ENCODE measurements at regions not wholly inside any gene's neighbourhood (a gene's known extent, or its start where the extent isn't known, plus 50 kb on each side); places are given as distances from the start of the nearest gene placed in this dataset.
A peak's percentile ranks its signal among the peaks of the same experiment; 100 is the strongest.

DNA sequence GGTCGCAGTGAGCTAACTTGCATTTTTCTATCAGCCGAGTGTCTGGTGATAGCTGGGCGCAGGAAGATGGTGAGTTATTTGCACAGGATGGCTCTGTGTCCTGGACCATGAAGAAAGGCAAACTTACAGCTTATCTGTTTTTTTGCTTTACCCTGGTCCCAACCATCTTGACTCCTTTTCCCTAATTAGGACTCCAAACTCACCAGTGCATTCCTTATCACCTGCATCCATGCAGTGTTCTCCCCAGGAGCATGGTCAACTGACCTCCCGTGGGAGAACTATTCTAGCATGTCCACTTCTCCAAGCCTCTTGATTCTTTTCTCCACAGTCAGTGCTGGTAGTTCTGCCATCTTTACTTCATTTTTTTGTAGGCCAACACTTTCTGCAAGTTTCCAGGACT is 68.2 kb upstream of the WWC2 start (continued):
- TF ChIP-seq, protein P1, sequence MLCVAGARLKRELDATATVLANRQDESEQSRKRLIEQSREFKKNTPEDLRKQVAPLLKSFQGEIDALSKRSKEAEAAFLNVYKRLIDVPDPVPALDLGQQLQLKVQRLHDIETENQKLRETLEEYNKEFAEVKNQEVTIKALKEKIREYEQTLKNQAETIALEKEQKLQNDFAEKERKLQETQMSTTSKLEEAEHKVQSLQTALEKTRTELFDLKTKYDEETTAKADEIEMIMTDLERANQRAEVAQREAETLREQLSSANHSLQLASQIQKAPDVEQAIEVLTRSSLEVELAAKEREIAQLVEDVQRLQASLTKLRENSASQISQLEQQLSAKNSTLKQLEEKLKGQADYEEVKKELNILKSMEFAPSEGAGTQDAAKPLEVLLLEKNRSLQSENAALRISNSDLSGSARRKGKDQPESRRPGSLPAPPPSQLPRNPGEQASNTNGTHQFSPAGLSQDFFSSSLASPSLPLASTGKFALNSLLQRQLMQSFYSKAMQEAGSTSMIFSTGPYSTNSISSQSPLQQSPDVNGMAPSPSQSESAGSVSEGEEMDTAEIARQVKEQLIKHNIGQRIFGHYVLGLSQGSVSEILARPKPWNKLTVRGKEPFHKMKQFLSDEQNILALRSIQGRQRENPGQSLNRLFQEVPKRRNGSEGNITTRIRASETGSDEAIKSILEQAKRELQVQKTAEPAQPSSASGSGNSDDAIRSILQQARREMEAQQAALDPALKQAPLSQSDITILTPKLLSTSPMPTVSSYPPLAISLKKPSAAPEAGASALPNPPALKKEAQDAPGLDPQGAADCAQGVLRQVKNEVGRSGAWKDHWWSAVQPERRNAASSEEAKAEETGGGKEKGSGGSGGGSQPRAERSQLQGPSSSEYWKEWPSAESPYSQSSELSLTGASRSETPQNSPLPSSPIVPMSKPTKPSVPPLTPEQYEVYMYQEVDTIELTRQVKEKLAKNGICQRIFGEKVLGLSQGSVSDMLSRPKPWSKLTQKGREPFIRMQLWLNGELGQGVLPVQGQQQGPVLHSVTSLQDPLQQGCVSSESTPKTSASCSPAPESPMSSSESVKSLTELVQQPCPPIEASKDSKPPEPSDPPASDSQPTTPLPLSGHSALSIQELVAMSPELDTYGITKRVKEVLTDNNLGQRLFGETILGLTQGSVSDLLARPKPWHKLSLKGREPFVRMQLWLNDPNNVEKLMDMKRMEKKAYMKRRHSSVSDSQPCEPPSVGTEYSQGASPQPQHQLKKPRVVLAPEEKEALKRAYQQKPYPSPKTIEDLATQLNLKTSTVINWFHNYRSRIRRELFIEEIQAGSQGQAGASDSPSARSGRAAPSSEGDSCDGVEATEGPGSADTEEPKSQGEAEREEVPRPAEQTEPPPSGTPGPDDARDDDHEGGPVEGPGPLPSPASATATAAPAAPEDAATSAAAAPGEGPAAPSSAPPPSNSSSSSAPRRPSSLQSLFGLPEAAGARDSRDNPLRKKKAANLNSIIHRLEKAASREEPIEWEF (CRISPR knock-in tag; IDR thresholded peaks at IDR 0.05) = no peak
- TF ChIP-seq NCOA6 (IDR thresholded peaks at IDR 0.05) (no peak), RCOR1 (IDR thresholded peaks at IDR 0.05; ENCODE audit: borderline replicate concordance in 1 of 2, low read depth in 2 of 2, low read length in 2 of 2) (0 out of 4 replicates have a peak, but pooled peaks of 1 of the 2 experiments have one; percentile 8), ELF1 (tag; IDR thresholded peaks at IDR 0.05) (no peak), EGR1 (conservative IDR thresholded peaks at IDR 0.05) (no peak), EP300 (IDR thresholded peaks at IDR 0.05; ENCODE audit: low read length) (no peak), GABPB1 (CRISPR knock-in tag; IDR thresholded peaks at IDR 0.05) (no peak), POLR2AphosphoS5 (IDR thresholded peaks at IDR 0.05; ENCODE audit: control insufficient read depth, insufficient read depth, low read depth, low read length) (no peak), CTBP1 (IDR thresholded peaks at IDR 0.05; ENCODE audit: borderline replicate concordance) (peak; percentile 42; the same call in 1 of the 2 replicates), HDGF (IDR thresholded peaks at IDR 0.05) (no peak), GABPB2 (CRISPR knock-in tag; conservative IDR thresholded peaks at IDR 0.05) (no peak), SRSF3 (IDR thresholded peaks at IDR 0.05; ENCODE audit: insufficient read depth, low read length) (no peak), POLR2AphosphoS2 (IDR thresholded peaks at IDR 0.05; ENCODE audit: low read length) (no peak), CBFA2T3 (IDR thresholded peaks at IDR 0.05) (peak; percentile 39), SIRT6 (IDR thresholded peaks at IDR 0.05; ENCODE audit: low read depth, low read length) (no peak), SMAD1 (IDR thresholded peaks at IDR 0.05; ENCODE audit: low read depth, low read length, partially characterized antibody) (no peak), ZNF165 (CRISPR knock-in tag; IDR thresholded peaks at IDR 0.05; ENCODE audit: borderline replicate concordance) (no peak), FOS (IDR thresholded peaks at IDR 0.05; ENCODE audit: extremely low read depth, insufficient read length) (no peak), ZBTB17 (CRISPR knock-in tag; IDR thresholded peaks at IDR 0.05) (no peak), LARP7 (IDR thresholded peaks at IDR 0.05) (no peak), HIVEP1 (CRISPR knock-in tag; IDR thresholded peaks at IDR 0.05) (no peak), U2AF2 (optimal IDR thresholded peaks at IDR 0.05; ENCODE audit: low read depth, low read length) (no peak)
- TF ChIP-seq, protein P2, sequence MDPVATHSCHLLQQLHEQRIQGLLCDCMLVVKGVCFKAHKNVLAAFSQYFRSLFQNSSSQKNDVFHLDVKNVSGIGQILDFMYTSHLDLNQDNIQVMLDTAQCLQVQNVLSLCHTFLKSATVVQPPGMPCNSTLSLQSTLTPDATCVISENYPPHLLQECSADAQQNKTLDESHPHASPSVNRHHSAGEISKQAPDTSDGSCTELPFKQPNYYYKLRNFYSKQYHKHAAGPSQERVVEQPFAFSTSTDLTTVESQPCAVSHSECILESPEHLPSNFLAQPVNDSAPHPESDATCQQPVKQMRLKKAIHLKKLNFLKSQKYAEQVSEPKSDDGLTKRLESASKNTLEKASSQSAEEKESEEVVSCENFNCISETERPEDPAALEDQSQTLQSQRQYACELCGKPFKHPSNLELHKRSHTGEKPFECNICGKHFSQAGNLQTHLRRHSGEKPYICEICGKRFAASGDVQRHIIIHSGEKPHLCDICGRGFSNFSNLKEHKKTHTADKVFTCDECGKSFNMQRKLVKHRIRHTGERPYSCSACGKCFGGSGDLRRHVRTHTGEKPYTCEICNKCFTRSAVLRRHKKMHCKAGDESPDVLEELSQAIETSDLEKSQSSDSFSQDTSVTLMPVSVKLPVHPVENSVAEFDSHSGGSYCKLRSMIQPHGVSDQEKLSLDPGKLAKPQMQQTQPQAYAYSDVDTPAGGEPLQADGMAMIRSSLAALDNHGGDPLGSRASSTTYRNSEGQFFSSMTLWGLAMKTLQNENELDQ (CRISPR knock-in tag; IDR thresholded peaks at IDR 0.05; ENCODE audit: borderline replicate concordance) = no peak
- TF ChIP-seq, protein P3, sequence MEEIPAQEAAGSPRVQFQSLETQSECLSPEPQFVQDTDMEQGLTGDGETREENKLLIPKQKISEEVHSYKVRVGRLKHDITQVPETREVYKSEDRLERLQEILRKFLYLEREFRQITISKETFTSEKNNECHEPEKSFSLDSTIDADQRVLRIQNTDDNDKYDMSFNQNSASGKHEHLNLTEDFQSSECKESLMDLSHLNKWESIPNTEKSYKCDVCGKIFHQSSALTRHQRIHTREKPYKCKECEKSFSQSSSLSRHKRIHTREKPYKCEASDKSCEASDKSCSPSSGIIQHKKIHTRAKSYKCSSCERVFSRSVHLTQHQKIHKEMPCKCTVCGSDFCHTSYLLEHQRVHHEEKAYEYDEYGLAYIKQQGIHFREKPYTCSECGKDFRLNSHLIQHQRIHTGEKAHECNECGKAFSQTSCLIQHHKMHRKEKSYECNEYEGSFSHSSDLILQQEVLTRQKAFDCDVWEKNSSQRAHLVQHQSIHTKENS (CRISPR knock-in tag; IDR thresholded peaks at IDR 0.05) = no peak

Data from K562 (cell line).